ENCODE measurements at regions not wholly inside any gene's neighbourhood (a gene's known extent, or its start where the extent isn't known, plus 50 kb on each side); places are given as distances from the start of the nearest gene placed in this dataset.

GRCh38 chr14:86525673-86526072 lies 995.7 kb downstream of the FLRT2 start:
- Histone ChIP-seq H3K36me3 (ENCODE audit: insufficient read depth, low read length) (no peaks in the 10 kb centered on the region), H3K79me2 (ENCODE audit: insufficient read depth, low read length) (no peaks in the 10 kb centered on the region), H3K4me1 (ENCODE audit: insufficient read depth, low read length) (no peaks in the 10 kb centered on the region), H3K9me3 (ENCODE audit: insufficient read depth, low read depth, low read length) (no peaks in the 10 kb centered on the region), H2AFZ (ENCODE audit: low read depth, low read length) (no peak overlapping the region), H3K27ac (ENCODE audit: low read depth, low read length) (no peak overlapping the region), H3K4me3 (ENCODE audit: insufficient read depth, low read depth, low read length) (no peak overlapping the region), H3K27me3 (ENCODE audit: insufficient read depth, low read length) (no peaks in the 10 kb centered on the region), H3K4me2 (ENCODE audit: low read length) (no peak overlapping the region), H3K9ac (ENCODE audit: low read length) (no peak overlapping the region), H4K20me1 (ENCODE audit: insufficient read depth, low read length) (no peaks in the 10 kb centered on the region)
- Mint-ChIP-seq H3K4me3 (ENCODE audit: unreplicated experiment) (no peak overlapping the region), H3K36me3 (ENCODE audit: low read depth, unreplicated experiment) (no peaks in the 10 kb centered on the region), H3K4me1 (ENCODE audit: low read depth, unreplicated experiment) (no peaks in the 10 kb centered on the region), H3K27me3 (ENCODE audit: low read depth, unreplicated experiment) (no peaks in the 10 kb centered on the region), H3K9me3 (ENCODE audit: unreplicated experiment) (no peaks in the 10 kb centered on the region), H3K27ac (ENCODE audit: unreplicated experiment) (no peak overlapping the region)
- TF ChIP-seq EZH2 (IDR thresholded peaks at IDR 0.05; ENCODE audit: insufficient read depth, low read length) = no peak
- TF ChIP-seq, protein P1, sequence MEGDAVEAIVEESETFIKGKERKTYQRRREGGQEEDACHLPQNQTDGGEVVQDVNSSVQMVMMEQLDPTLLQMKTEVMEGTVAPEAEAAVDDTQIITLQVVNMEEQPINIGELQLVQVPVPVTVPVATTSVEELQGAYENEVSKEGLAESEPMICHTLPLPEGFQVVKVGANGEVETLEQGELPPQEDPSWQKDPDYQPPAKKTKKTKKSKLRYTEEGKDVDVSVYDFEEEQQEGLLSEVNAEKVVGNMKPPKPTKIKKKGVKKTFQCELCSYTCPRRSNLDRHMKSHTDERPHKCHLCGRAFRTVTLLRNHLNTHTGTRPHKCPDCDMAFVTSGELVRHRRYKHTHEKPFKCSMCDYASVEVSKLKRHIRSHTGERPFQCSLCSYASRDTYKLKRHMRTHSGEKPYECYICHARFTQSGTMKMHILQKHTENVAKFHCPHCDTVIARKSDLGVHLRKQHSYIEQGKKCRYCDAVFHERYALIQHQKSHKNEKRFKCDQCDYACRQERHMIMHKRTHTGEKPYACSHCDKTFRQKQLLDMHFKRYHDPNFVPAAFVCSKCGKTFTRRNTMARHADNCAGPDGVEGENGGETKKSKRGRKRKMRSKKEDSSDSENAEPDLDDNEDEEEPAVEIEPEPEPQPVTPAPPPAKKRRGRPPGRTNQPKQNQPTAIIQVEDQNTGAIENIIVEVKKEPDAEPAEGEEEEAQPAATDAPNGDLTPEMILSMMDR (IDR thresholded peaks at IDR 0.05; ENCODE audit: insufficient read depth, low read depth, low read length) = no peak
- FAIRE-seq (no peak), DNase-seq (ENCODE audit: low read depth) (no peak)

DNA sequence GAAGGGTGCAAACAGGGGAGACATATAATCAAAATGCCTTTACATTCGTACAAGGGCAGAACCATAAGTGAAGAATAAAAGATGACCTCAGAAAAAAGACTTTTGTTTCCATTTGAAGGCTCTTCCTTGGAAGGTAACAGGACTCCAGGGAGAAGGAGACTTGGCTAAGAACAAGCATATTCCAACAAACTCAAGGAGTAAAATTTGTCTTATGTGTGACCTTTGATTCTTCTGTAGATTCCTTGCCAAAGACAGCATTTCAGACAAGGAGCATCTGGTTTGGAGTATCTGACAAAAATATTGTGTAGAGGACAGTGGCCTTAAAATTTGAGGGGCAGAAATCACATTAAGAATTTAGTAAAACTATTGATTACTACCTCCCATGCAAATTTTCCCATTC lies 991.9 kb downstream of the FLRT2 start:
- Histone ChIP-seq H3K9ac (ENCODE audit: low read length) (no peak overlapping the region), H2AFZ (ENCODE audit: low read depth, low read length) (no peak overlapping the region), H3K79me2 (ENCODE audit: insufficient read depth, low read length) (no peaks in the 10 kb centered on the region), H3K4me1 (ENCODE audit: insufficient read depth, low read length) (no peaks in the 10 kb centered on the region), H3K36me3 (ENCODE audit: insufficient read depth, low read length) (no peaks in the 10 kb centered on the region), H4K20me1 (ENCODE audit: insufficient read depth, low read length) (no peaks in the 10 kb centered on the region), H3K4me3 (ENCODE audit: insufficient read depth, low read depth, low read length) (no peak overlapping the region), H3K4me2 (ENCODE audit: low read length) (no peak overlapping the region), H3K27me3 (ENCODE audit: insufficient read depth, low read length) (no peaks in the 10 kb centered on the region), H3K27ac (ENCODE audit: low read depth, low read length) (no peak overlapping the region), H3K9me3 (ENCODE audit: insufficient read depth, low read depth, low read length) (no peaks in the 10 kb centered on the region)
- no peak for FAIRE-seq
- Mint-ChIP-seq H3K4me3 (ENCODE audit: unreplicated experiment) (no peak overlapping the region), H3K4me1 (ENCODE audit: low read depth, unreplicated experiment) (no peaks in the 10 kb centered on the region), H3K36me3 (ENCODE audit: low read depth, unreplicated experiment) (no peaks in the 10 kb centered on the region), H3K27ac (ENCODE audit: unreplicated experiment) (no peak overlapping the region), H3K9me3 (ENCODE audit: unreplicated experiment) (no peaks in the 10 kb centered on the region), H3K27me3 (ENCODE audit: low read depth, unreplicated experiment) (no peaks in the 10 kb centered on the region)
- TF ChIP-seq EZH2 (IDR thresholded peaks at IDR 0.05; ENCODE audit: insufficient read depth, low read length) = no peak
- TF ChIP-seq, protein P1 (IDR thresholded peaks at IDR 0.05; ENCODE audit: insufficient read depth, low read depth, low read length) = no peak
- no peak for DNase-seq (ENCODE audit: low read depth)

DNA sequence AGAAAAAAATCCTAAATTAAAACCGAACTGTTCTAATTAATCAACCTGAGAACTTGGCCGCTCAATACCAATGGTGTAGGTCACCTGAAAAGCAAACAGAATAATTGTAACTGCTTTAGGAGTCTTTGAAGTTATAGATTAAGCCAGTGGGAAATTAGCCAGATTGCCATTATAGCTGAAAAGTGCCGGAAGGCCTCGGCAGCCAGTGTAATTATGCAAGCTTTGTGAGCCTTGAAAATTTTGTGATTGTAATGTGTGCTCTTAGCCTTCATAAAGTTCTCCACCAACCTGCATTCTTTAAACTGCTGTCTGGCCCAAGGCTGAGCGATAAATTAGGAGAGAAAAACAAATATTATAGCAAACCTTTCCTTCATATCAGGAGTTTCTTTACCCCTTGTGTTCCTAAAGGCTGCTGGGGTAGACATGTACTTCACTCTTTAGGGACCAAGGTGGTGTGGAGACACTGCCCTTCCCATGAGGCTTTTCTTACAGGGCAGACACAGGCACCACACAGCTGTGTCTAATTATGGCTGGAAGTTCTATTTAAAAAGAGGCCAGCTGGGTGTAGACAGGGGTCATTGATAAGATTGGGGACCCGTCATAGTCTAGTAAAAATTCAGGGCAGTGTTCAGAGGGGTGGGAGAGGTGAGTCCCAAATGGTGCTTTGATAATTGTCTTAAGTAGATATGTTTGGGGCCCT lies 991.2 kb downstream of the FLRT2 start:
- no peak for DNase-seq (ENCODE audit: low read depth)
- H3K27me3 ChIP-seq (ENCODE audit: insufficient read depth, low read length) = no peaks in the 10 kb centered on the region
- no peak overlapping the region for H3K27ac ChIP-seq (ENCODE audit: low read depth, low read length)
- no peak for FAIRE-seq
- H3K36me3 ChIP-seq (ENCODE audit: insufficient read depth, low read length) = no peaks in the 10 kb centered on the region
- no peaks in the 10 kb centered on the region for H3K4me1 ChIP-seq (ENCODE audit: insufficient read depth, low read length)
- no peaks in the 10 kb centered on the region for H3K79me2 ChIP-seq (ENCODE audit: insufficient read depth, low read length)
- no peak overlapping the region for H3K9ac ChIP-seq (ENCODE audit: low read length)
- no peaks in the 10 kb centered on the region for H3K4me1 Mint-ChIP-seq (ENCODE audit: low read depth, unreplicated experiment)
- no peaks in the 10 kb centered on the region for H3K9me3 ChIP-seq (ENCODE audit: insufficient read depth, low read depth, low read length)
- TF ChIP-seq EZH2 (IDR thresholded peaks at IDR 0.05; ENCODE audit: insufficient read depth, low read length) = no peak
- TF ChIP-seq, protein P1 (IDR thresholded peaks at IDR 0.05; ENCODE audit: insufficient read depth, low read depth, low read length) = no peak
- no peaks in the 10 kb centered on the region for H3K36me3 Mint-ChIP-seq (ENCODE audit: low read depth, unreplicated experiment)
- H3K27ac Mint-ChIP-seq (ENCODE audit: unreplicated experiment) = no peak overlapping the region
- no peaks in the 10 kb centered on the region for H3K27me3 Mint-ChIP-seq (ENCODE audit: low read depth, unreplicated experiment)
- no peak overlapping the region for H3K4me2 ChIP-seq (ENCODE audit: low read length)
- H2AFZ ChIP-seq (ENCODE audit: low read depth, low read length) = no peak overlapping the region
- no peaks in the 10 kb centered on the region for H3K9me3 Mint-ChIP-seq (ENCODE audit: unreplicated experiment)
- no peak overlapping the region for H3K4me3 ChIP-seq (ENCODE audit: insufficient read depth, low read depth, low read length)
- no peaks in the 10 kb centered on the region for H4K20me1 ChIP-seq (ENCODE audit: insufficient read depth, low read length)
- H3K4me3 Mint-ChIP-seq (ENCODE audit: unreplicated experiment) = no peak overlapping the region
